ENCODE measurements at regions not wholly inside any gene's neighbourhood (a gene's known extent, or its start where the extent isn't known, plus 50 kb on each side); places are given as distances from the start of the nearest gene placed in this dataset.
"Not testable (repeated sequence)": the region's sequence is repeated elsewhere in the genome, so short reads cannot be mapped to it uniquely, and the experiment has no call there.

DNA sequence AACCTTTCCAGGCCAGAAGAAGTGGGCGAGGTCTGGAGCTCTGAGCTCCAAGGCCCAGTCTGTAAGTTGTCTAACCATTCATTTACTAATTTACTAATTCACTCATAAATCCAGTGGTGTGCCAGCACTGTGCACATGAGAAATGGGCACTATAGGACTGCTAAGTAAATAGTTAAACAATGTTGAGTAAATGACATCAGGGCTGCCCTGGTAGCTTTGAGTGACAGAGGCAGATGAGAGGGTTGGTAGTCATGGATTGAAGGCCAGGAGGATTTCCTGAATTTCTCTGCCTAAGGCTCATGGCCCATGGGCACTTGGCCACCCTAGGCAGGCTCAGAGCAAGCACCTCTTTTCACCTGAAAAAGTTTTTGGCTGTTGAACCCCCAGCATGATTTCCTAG, 216.9 kb upstream of the RXFP2 start:
- DNase-seq, result no peak

DNA sequence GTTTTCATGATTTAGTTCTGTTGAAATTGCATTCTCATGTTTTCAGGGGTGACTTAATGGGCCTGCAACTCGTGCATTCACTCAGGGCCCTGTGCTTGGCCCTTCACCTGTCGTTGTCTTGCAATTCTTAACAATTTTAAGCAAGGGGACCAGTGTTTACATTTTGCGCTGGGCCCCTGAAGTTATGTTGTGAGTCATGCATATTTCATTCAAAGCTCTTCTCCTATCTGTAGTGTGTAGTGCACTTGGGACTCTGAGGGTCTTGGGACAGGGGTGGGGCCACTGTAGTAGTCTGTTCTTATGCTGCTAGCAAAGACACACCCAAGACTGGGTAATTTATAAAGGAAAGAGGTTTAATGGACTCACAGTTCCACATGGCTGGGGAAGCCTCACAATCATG, 211.2 kb upstream of the RXFP2 start:
- no peak for DNase-seq

DNA sequence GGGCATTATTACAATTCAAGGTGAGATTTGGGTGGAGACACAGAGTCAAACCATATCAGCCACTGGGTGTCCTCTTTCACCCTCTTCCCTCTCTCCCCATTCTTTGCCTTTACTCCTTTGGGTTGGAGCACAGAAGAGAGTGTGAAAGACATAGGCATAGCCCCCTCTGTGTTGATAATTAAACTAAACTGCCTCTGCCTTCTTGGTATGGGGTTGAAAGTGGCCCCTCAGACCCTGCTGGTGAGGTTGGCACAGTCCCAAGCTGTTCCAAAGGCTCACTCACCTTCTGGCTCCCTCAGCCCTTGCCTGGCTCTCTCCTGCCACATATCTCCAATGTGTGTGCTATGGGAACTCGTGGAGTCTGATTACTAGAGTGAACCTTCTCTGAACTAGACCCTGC, 210.6 kb upstream of the RXFP2 start:
- no peak for DNase-seq

DNA sequence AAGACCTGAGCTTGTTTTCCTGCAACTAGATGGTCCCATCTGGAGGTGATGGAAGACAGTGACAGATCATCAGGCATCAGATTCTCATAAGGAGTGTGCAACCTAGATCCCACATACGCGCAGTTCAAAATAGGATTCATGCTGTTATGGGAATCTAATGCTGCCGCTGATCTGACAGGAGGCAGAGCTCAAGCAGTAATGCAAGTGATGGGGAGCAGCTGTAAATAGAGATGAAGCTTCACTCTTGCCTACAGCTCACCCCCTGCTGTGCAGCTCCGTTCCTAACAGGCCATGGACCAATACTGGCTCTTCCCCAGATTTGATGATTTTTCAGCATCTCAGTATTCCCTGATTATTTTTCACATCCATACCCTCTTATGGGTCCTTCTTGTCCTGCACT, 208.4 kb upstream of the RXFP2 start:
- DNase-seq, result no peak

DNA sequence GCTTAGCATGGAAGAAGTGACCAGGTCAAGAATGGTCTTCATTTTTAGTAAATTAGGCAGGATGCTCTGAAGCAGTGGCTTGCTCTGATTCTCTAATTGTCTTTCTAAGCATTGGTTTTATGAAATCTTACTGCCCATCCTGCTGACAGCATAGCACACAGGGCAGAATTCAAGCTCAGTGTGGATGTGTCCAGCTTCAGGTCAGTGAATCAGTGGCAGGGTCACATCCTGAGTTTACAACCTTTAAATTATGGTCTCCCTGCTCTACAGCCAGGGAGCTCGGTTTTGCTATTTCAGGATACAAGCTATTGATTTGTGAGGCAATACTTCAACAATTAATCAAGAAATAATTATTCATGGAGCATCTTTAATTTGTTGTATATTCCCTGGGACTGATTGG, 202.3 kb upstream of the RXFP2 start:
- DNase-seq, result no peak

DNA sequence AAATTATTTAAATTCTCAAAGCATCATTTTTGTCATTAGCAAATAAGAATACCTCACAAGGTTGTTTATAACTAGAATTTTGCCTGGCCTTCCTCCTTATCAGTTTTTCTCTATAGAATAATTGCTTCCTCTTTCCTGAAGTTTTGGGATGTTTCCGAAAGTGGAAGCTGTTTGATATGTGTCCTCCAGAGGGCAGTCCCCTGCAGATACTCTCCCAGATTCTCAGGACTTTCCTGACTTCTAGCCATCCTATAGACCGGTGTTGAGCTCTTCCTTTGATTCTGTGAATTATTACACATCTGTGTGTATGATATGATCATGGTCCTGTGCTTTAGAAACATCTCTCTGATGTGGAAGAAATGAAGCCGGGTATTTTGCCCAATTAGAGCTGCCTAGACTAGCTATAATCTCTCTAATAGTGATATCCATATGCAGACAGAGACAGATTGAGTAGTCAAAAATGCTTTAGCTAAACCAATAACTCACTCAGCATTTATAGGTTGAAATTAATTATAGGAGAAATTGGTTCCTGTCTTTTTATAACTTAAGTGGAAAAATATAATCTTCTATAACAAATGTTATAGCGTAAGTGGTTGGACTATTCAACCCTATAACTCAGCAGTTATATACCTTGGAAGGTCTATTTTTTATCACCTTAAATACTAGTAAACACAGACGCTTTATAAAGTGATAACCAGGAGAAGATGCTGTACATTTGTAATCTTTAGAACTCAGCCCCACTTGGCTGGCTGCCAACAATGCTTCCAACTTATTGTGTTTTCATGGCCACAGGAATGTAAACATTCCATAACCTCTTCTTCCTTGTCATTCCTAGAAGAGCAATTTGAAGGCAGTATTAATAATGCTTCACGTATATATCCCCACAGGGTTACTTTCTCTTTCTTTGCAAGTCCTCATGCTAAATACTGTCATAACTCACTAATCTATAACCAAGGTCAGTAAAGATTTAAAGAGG, 201.0 kb upstream of the RXFP2 start:
- no peak for DNase-seq

DNA sequence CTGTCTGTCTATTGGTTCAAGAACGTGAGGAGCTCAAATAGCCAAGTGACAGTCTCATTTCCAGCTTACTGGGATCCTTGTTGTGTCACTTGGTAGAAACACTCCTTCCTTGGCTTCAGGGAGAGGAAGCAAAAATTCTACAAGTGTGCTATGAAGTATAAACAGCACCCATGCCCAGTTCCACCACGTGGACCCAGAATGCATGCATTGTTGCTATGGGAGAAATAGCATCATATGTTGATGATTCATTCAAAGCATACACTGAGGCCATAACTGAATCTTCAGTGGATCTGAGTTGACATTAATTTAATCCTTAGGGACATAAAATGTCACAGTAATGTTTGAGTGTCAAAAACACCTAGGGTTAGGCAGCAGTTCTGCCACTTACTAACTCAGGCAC, 199.0 kb upstream of the RXFP2 start:
- no peak for DNase-seq

DNA sequence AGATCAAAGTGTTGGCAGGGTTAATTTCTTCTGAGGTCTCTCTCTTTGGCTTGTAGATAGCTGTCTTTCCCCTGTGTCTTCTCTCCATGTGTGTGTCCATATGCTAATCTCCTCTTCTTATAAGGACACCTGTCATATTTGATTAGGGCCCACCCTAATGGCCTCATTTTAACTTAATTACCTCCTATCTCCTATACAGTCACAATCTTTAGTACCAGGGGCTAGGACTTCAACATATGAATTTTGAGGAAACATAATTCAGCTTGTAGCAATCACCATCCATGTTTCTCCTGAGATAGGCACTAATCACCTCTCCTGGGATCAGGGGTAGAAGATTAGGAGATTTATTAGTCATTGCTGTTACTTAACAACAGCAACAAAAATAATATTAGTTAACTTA, 196.1 kb upstream of the RXFP2 start:
- DNase-seq, result no peak

DNA sequence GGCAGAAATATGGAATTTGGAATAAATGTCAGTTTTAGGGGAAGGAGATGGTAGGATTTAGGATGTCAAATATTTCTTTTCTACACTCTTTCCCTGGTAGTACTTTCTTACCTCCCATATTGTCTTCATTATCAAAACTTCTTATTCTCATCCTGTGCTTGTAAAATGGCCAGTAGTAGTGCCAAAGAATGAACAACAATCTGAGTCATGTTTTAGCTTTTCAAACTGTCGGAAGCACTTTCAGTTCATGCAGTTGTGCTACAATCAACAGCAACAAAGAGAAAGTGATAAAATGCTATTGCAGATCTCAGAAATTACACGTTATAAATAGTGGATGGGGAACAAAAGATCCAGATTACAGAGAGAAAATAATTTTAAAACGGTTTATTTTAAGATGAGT, 193.7 kb upstream of the RXFP2 start:
- no peak for DNase-seq

DNA sequence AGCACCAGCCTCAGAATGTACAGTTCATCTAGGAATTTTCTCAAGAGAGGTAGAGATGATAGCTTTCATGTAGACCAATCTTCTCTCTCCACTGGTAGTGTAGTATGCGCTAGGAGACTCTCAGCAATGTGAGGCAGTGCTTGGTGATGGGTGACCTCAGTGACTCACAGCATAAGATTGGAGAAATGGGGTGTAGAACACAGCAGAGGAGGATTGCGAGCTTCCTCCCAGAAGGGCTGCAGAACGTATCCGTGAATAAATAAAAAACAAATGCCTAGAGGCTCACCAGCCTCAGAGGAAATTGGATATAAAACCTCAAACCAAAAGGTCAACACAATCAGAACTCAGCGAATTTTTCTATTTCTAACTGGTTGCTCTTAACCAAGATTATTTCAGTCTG, 182.9 kb upstream of the RXFP2 start:
- DNase-seq, result no peak

DNA sequence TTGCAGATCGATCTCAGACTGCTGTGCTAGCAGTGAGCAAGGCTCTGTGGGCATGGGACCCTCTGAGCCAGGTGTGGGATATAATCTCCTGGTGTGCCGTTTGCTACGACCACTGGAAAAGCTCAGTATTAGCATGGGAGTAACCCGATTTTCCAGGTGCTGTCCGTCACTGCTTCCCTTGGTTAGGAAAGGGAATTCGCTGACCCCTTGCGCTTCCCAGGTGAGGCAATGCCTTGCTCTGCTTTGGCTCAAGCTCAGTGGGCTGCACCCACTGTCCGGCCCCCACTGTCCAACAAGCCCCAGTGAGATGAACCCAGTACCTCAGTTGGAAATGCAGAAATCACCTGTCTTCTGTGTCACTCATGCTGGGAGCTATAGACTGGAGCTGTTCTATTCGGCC, 155.1 kb upstream of the RXFP2 start:
- DNase-seq, result not testable (repeated sequence)

DNA sequence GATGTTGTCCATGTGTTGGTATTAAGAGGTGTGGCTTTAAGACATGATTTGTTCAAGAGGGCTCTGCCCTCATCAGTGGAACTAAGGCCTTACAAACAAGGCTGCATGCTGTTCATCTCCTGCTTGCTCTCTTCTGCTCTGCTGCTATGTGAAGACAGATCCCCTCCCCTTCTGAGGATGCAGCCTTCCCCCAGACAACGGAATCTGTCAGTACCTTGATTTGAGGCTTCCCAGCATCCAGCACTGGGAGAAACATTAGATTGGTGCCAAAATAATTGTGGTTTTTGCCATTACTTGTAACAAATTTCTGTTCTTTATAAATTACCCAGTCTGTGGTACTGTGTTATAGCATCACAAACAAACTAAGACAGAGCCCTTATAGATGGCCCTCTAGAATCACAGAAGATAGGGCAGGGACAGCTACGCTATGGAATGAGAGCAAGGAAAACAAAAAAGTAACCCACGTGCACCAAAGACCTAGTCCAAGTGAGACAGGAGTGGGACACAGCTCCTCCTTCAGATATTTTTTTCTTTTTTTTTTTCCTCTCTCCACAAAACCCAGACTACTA, 151.5 kb upstream of the RXFP2 start:
- DNase-seq, result no peak

DNA sequence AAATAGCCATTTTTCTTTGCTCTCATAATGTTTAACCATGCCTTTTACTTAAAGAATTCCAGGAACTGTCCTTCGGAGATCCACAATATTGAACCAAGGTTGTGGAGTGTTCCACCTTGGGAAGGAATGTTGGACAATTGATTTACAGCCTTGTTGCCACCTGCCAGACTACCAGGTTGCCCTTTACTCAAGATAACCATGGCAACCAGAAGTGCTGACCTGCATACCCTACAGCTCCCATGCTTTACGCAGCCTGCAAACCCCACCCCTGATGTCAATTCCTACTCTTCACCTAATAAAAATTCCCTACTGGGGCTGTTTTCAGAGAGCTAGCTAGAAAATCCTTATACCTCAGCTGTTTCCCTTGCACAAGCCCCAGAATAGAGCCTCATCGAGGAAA, 151.0 kb upstream of the RXFP2 start:
- no peak for DNase-seq

DNA sequence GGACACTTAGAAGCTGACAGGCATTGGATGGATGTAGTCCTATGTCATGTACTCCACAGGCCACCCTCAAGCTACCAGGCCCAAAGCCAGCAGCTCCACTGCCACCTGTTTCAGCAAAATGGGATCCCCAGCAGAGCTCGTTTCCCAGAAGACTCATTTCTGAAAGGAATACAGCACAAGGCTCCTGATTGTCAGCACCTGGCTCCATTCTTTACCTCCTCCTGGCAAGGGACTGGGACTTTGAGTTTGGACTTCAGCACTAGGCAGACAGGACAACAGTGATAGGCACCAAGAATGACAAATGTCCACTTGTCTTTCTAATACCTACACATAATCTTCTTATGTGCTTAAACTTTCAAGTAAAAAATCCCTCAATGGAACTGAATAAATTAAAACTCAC, 150.4 kb upstream of the RXFP2 start:
- DNase-seq, result no peak

DNA sequence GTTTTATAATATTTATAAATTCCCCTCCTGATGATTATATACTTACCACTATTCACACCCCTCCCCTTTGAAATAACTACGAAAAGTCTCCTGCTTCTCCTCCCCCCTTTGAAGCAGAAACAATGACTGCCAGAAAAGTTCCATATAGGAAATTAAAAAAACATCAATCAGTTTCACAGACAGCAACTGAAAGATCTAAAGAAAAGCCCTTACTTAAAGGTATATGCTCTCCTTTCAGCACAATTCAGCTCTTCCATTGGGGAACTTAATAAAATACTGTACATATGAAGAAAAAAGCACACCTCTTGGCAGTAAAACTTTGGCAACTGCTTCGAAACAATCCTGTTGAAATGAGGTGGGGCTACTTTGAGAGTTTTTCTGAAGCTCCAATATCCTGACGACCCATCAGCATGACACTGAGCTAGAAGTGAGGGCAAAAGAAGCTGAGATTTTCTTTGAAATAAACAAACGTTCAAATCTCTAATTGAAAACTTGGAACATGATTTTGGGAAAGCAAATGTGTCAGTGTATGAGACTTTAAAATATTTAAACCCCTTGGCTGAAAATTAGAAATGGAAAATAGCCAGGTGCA, 147.6 kb upstream of the RXFP2 start:
- DNase-seq, result no peak

DNA sequence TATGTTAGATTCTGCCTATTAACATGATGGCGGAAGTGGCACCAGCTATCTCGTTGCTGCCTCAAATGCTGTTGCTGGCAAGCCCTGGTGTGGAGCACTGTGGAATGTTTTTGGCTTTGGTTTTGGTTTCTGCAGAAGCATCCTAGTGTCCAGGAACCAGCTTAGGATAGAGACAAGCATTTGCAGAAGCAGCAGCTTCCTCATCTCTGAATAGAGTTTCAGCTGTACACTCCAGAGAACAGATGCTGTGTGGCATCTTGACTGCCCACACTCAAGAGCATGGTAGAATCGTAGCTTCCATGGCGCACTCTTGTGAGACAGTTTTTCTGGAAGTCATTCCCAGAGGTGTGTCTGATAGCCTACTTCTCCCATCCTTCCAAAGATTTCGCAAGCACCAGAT, 145.3 kb upstream of the RXFP2 start:
- no peak for DNase-seq

DNA sequence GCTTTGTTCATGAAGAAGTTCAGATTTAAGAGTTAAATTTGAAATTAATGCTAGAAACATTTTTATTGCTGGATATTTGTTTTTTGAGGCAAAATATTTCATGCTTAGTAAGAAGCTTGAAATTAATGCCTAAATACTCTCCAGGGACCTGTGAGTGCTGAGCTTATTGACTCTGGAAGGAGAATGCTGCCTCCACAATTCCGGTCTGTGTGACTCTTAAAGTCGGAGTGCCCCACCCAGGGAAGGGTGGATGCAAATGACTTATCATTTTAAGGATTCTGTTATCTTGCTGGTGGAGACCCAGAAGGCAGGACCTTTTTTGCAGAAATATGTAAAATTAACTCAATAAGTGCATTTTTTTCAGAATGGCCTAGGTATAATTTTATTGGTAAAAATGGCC, 143.8 kb upstream of the RXFP2 start:
- no peak for DNase-seq

DNA sequence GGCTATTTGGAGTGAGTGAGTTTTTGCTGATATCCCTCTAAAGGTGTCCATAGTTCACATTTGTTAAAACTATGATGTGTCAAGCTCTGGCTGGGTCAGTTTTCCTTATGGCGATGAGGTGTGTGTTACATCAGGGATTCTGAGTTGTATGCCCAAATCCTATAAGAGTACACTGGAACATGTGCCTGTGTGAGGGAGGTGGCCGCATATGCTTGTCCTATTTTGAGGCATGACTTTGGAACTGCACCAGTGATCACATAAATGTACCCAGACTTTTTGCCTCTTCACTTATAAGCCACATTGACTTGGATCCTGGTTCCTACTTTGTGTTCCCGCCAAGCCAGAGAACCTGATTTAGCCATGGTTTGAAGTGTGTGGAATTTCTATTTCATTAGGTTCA, 140.3 kb upstream of the RXFP2 start:
- no peak for DNase-seq

DNA sequence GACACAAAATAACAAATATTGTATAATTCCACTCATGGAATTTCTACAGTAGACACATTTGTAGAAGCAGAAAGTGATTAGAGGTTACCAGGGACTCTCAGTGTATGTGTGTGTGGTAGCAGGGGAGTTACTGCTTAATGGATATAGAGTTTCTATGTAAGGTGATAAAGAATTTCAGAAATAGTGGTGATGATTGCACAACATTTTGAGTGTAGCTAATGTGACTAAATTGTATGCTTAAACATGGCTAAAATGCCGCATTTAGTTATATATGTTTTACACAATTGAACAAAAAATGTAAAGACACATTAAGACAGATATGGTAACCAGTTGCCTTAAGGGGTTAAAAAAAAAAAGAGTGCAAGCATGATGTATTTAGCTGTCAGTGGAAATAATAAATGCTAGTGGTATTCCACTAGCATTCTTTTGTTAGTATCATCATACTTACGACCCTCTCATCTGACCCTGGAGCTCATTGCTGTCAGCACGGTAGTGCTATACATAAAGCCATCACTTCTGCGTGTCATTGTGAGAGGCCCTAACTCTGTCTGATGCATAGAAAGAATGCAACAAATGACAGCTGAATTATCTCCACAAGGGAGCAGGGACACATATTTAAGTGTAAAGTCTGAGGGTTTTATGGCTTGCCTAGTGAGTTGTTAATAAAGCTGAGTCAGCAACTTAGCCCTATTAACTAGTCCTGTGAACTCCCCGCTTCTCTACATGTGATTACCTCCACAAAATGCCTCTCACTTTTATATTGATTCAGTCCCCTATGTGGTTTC, 134.1 kb upstream of the RXFP2 start:
- no peak for DNase-seq

DNA sequence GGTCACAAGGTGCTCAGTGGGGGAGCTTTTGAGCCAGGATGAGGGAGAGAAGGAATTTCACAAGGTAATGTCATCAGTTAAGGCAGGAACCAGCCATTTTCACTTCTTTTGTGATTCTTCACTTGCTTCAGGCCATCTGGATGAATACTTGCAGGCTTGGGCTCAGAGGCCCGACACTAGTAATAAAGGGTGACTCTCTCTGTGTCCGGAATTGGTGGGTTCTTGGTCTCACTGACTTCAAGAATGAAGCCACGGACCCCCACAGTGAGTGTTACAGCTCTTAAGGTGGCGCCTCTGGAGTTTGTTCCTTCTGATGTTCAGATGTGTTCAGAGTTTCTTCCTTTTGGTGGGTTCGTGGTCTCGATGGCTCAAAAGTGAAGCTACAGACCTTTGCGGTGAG, 131.8 kb upstream of the RXFP2 start:
- DNase-seq, result not testable (repeated sequence)

DNA sequence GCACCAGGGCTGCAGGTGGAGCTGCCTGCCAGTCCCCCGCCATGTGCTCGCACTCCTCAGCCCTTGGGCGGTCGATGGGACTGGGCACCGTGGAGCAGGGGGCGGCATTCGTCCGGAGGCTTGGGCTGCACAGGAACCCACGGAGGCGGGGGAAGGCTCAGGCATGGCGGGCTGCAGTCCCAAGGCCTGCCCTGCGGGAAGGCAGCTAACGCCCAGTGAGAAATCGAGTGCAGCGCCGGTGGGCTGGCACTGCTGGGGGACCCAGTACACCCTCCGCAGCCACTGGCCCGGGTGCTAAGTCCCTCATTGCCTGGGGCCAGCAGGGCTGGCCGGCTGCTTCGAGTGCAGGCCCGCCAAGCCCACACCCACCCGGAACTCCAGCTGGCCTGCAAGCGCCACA, 130.5 kb upstream of the RXFP2 start:
- not testable (repeated sequence) for DNase-seq

DNA sequence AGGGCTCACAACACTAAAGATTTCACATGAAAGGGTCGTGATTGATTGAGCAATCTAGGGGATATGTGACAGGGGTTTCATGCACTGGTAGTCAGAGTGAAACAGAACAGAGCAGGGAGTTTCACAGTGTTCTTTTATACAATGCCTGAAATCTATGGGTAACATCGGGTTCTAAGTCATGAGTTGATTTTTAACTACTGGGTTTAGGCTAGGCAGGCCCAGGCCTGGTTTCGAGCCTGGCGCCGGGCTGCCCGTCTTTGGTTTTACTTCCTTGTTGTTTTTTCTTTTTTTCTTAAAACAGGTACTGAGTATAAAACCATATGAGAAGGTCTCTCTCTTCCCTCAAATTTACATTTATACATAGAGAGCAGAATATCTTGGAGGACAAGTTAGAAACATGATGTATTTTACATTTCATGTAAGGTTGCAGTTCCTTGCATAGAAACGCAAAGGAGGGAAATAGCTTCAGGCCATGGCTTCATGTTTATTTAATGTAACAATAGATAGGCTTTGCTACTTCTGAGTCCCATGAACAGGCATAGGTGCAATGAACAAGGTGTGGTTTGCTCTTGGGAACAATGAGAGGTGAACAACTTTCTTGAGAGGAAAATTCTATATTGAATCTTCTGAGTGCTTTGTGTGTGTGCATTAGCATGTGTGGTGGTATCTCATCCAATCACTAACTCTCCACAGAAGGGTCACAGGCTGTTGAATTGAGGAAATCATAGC, 128.9 kb upstream of the RXFP2 start:
- DNase-seq, result no peak

DNA sequence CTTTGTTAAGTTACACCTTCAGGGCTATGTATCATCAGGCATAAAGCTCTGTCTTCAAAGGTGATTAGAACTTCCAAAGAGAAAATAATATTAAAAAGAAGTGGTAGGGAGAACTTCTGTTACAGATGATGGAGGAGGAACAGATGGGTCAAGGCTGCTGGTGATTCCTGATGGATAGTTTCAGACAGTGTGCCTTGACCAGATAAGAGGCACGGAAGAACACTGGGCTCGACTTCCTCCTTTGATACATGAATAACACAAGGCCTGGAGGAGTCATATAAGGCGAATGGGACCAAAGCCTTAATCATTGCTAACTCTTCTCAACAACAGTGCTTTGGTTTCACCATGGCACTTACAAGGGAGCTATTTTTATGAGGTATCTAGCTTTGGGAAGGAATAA, 128.1 kb upstream of the RXFP2 start:
- DNase-seq, result no peak
